ENCODE measurements at regions not wholly inside any gene's neighbourhood (a gene's known extent, or its start where the extent isn't known, plus 50 kb on each side); places are given as distances from the start of the nearest gene placed in this dataset.

GRCh38 chr1:73771396-73771795, 426.6 kb downstream of the LRRIQ3 start:
- in situ Hi-C loops (cut with HindIII; ENCODE audit: low pct_ligation_motif_present, low sequenced_read_pairs), result no loop called here
- H3K27ac ChIP-seq, result no peak overlapping the region
- no peak overlapping the region for H3K4me3 ChIP-seq (ENCODE audit: low read depth, low read length)
- H3K27me3 ChIP-seq (replicated peaks), result no peaks in the 10 kb centered on the region
- no peak for DNase-seq
- H3K36me3 ChIP-seq (replicated peaks), result no peaks in the 10 kb centered on the region
- TF ChIP-seq CTCF (IDR thresholded peaks at IDR 0.05; ENCODE audit: low read depth, low read length, missing control alignments), result no peak

- in situ Hi-C loops (cut with HindIII; ENCODE audit: low pct_ligation_motif_present, low sequenced_read_pairs), result no loop called here
- no peaks in the 10 kb centered on the region for H3K27me3 ChIP-seq (replicated peaks)
- no peak for TF ChIP-seq CTCF (IDR thresholded peaks at IDR 0.05; ENCODE audit: low read depth, low read length, missing control alignments)
- H3K36me3 ChIP-seq (replicated peaks), result no peaks in the 10 kb centered on the region
- no peak overlapping the region for H3K27ac ChIP-seq
- no peak overlapping the region for H3K4me3 ChIP-seq (ENCODE audit: low read depth, low read length)
- no peak for DNase-seq
Observed at GRCh38 chr1:73770109-73770905, 427.7 kb downstream of the LRRIQ3 start.

- Histone ChIP-seq H3K4me3 (ENCODE audit: low read depth, low read length) (no peak overlapping the region), H3K27ac (no peak overlapping the region), H3K36me3 (replicated peaks) (no peaks in the 10 kb centered on the region), H3K27me3 (replicated peaks) (no peaks in the 10 kb centered on the region)
- in situ Hi-C loops (cut with HindIII; ENCODE audit: low pct_ligation_motif_present, low sequenced_read_pairs), result no loop called here
- no peak for TF ChIP-seq CTCF (IDR thresholded peaks at IDR 0.05; ENCODE audit: low read depth, low read length, missing control alignments)
- DNase-seq, result no peak
Observed at GRCh38 chr1:73766786-73767348, 431.1 kb downstream of the LRRIQ3 start.

GRCh38 chr1:73765551-73766233, 432.3 kb downstream of the LRRIQ3 start:
- no peak overlapping the region for H3K27ac ChIP-seq
- no peaks in the 10 kb centered on the region for H3K36me3 ChIP-seq (replicated peaks)
- no peak for DNase-seq
- no peak overlapping the region for H3K4me3 ChIP-seq (ENCODE audit: low read depth, low read length)
- TF ChIP-seq CTCF (IDR thresholded peaks at IDR 0.05; ENCODE audit: low read depth, low read length, missing control alignments), result no peak
- in situ Hi-C loops (cut with HindIII; ENCODE audit: low pct_ligation_motif_present, low sequenced_read_pairs), result no loop called here
- H3K27me3 ChIP-seq (replicated peaks), result no peaks in the 10 kb centered on the region

GRCh38 chr1:73761559-73761958, 436.4 kb downstream of the LRRIQ3 start:
- no peaks in the 10 kb centered on the region for H3K36me3 ChIP-seq (replicated peaks)
- DNase-seq, result no peak
- H3K27ac ChIP-seq, result no peak overlapping the region
- in situ Hi-C loops (cut with HindIII; ENCODE audit: low pct_ligation_motif_present, low sequenced_read_pairs), result no loop called here
- no peak for TF ChIP-seq CTCF (IDR thresholded peaks at IDR 0.05; ENCODE audit: low read depth, low read length, missing control alignments)
- no peak overlapping the region for H3K4me3 ChIP-seq (ENCODE audit: low read depth, low read length)
- no peaks in the 10 kb centered on the region for H3K27me3 ChIP-seq (replicated peaks)
